GM19372 (cell line): ENCODE measurements at regions not wholly inside any gene's neighbourhood (a gene's known extent, or its start where the extent isn't known, plus 50 kb on each side); places are given as distances from the start of the nearest gene placed in this dataset.

Experiments
- ATAC-seq: cut with Tn5 transposase; IDR thresholded peaks from one replicate; pipeline ENCODE4 v1.9.1; 2021; ENCODE audit warnings: mild to moderate bottlenecking, low read depth, moderate library complexity; ENCODE audit not compliant: unreplicated experiment

DNA sequence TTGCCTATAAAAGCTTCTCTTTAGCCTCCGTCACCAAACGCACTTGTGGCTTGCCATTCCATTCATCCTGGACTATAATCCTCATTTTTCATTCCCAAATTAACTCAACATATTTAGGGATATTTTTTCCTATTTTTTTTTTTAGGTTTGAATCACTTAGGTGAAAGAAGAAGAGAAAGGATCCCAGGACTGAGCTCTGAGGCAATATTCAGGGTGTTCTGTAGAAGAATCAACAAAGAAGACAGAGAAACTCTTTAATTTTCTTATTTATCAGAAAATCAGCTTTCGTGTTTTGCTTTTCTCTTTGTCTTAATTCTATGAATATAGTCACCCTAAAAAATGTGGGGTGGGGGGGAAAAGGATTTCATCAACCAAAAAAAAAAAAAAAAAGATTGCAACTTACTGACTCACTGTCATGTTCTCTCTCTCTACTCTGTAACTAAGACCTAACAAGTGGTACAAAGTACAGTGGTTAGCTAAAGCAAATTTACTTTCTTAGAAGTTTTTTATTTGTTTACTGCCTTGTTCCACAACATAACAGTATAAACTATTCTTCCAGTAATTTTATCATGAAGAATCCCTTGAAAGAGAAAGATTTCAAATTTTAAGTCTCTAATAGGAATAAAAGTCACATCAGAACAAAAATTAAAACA, 272.0 kb downstream of the DHX15 start:
- no peak for ATAC-seq

DNA sequence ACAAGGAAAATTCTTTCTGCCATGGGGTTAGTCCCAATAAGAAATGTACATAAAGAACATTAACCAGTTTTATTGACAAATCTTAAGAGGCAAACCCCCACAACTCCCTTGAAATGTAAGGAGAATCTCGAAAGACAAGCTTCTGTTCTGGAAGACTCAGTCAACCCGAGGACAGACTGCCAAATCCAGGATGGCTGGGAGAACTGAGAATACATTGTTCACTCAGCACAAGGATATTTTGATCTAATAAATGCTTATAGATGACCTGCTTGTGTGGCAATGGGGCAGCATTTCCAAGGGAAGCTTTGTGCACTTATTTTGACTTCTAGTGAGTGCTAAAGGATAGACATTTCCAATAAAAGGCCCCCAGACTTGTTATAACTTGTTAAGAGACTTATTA, 280.4 kb downstream of the DHX15 start:
- ATAC-seq = no peak

- no peak for ATAC-seq
Observed at GRCh38 chr4:24298911-24299310, 285.4 kb downstream of the DHX15 start.

- no peak for ATAC-seq
Observed at GRCh38 chr4:24287096-24287495, 297.3 kb downstream of the DHX15 start.

DNA sequence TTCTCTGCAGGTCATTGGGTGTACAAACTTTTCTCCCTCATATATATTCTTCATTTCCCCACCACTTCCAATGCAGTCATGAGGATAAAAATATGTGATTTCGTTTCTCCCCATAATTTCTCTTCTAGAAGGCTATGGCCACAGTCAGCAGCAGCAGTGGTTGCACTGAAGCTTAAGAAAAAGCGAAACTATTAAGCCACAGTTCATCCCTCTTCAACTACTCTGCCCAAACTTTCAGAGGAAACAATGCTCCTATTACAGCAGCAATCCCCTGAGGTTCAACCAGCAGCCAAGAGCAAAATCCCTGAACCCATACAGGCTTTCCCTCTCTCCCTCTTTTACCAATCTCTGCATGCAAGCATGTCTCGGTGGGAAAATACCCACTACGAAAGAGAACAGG, 298.6 kb downstream of the DHX15 start:
- ATAC-seq = no peak

DNA sequence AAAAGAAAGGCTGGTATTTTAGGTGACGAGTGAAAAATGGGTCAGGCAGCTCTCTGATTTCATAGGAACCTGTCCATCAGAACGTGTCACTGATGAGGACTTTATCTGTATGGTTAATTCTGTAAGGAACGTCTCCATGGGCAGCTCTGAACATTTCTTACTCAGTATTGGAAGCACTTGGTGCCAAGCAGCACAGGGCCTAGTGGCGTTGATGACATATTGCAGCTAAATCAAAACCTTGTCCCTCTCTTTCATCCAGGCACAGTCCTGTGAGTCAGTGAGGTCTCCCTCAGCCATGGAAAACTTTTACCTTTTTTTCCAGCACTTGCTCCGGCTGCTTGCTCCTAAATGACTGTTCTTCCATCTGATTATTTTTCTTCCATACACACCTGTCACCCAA, 301.9 kb downstream of the DHX15 start:
- ATAC-seq = no peak

GRCh38 chr4:24279911-24280375, 304.4 kb downstream of the DHX15 start:
- ATAC-seq = no peak

- ATAC-seq = no peak
Observed at GRCh38 chr4:24279469-24279868, 304.9 kb downstream of the DHX15 start.

DNA sequence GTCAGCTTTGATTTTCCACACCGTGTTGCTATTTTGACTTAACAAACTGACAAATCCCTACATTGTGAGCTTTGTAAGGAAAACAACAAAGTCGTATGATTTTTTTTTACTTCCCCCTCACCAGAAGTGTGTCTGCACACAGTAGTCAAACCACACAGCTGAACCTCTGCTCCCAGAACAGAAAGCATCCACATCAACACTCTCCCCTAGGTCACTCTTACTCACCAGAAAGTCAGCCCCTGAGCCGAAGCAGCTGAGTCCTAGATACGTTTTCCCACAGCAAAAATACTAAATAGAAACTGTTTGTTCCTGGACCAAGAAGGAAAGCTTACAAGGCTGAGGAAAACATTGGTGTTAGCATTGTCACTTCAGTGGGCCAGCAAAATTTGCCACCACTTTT, 305.7 kb downstream of the DHX15 start:
- ATAC-seq = no peak

GRCh38 chr4:24274381-24274941, 309.9 kb downstream of the DHX15 start:
- no peak for ATAC-seq

- no peak for ATAC-seq
Observed at GRCh38 chr4:24273136-24273535, 311.2 kb downstream of the DHX15 start.

DNA sequence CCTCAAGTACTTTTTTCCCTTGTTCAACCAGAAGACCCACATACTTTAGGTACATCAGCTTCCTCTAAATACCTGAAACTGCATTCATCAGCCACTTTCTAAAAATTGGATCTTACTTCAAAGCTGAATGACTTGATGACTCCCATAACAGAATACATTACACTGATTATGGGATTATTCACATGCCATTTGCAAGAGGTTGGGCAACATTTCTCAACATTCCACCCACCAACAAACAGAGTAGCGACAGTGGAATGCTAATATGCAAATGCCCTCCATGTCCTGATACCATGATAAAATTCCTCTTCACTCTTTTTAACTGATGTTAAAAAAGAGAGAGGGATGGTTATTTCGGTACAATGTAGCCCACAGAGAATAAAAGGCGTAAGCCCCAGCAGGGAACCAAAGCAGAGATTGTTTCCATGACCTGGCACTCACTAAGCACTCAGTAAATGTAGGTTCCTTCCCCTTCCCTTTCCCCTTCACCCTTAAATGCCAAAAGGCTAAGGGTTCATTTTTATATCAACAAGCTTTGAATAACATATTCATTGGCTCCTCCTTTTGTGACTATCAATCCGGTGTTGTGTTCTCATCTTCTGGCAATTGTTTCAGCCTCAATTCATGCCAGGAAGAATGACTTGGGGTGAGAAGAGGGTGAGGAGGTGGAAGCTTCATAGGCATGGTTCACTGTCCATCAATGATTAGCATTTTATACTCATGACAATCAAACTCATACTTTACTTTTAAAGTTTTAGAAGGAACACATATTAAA, 317.2 kb downstream of the DHX15 start:
- no peak for ATAC-seq

DNA sequence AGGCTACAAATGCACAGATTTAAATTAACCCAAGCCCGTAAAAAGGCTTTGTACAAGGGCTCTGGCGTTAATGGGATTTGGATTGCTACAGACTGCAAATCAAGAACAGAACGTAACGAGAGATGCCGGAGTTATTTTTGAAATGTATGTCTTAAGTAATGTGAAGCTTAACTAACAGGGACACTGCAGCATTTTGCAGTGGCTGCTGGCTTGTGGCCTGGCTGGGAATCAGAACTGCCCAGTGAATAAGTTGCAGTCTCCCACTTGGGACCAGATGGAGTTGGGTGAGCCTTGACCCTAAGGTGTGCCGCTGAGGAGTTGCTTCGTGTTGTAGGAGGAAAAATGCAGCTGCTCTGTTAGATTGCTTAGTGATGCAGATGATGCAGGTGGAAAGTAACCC, 318.4 kb downstream of the DHX15 start:
- no peak for ATAC-seq

GRCh38 chr4:24262616-24263015, 321.7 kb downstream of the DHX15 start:
- no peak for ATAC-seq

GRCh38 chr4:24262084-24262483, 322.3 kb downstream of the DHX15 start:
- no peak for ATAC-seq

GRCh38 chr4:24260923-24261564, 323.3 kb downstream of the DHX15 start:
- ATAC-seq = no peak

- ATAC-seq = no peak
Observed at GRCh38 chr4:24260133-24260715, 324.1 kb downstream of the DHX15 start.

DNA sequence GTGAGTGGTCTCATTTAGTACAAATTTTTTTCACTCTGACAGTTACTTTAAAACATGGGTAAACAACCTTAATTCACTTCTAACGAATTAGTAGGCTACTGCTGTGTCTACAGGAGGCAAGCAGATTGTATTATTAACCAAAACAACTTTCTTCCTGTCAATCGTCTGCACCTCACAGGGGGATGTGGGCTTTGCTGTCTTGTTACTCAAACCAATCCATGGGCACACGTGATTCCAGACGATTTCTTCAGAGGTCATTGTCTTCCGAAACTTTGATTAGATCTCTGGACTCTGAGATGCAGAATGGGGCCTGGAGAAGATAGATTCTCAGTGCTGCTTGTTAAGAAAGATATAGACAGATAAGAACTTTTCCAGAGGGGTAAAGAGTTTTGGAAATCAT, 327.8 kb downstream of the DHX15 start:
- no peak for ATAC-seq

GRCh38 chr4:24256066-24256465, 328.3 kb downstream of the DHX15 start:
- no peak for ATAC-seq

GRCh38 chr4:24252121-24252520, 332.2 kb downstream of the DHX15 start:
- no peak for ATAC-seq

GRCh38 chr4:24251589-24251988, 332.8 kb downstream of the DHX15 start:
- no peak for ATAC-seq
